ENCODE measurements at regions not wholly inside any gene's neighbourhood (a gene's known extent, or its start where the extent isn't known, plus 50 kb on each side); places are given as distances from the start of the nearest gene placed in this dataset.

- Histone ChIP-seq H3K4me3 (peak overlapping the region; percentile 55), H3K4me1 (replicated peaks in 1 of 2; ENCODE audit: control insufficient read depth in 2 of 2, insufficient read depth in 2 of 2, low read length in 2 of 2) (peaks cover 2 to 6% of the 10 kb centered on the region in 2 experiments; a peak in 4 of 5 replicates), H3K79me2 (ENCODE audit: control insufficient read depth, insufficient read depth, low read length) (no peaks in the 10 kb centered on the region; the same call in 2 of the 3 replicates), H3K36me3 (ENCODE audit: control insufficient read depth, insufficient read depth, low read length) (no peaks in the 10 kb centered on the region), H2AFZ (ENCODE audit: low read depth, low read length) (peak overlapping the region; percentile 93), H3K27ac (ENCODE audit: extremely low read depth, low read depth, low read length) (peak overlapping the region; percentile 66), H3K4me2 (ENCODE audit: insufficient read depth, low read length) (peak overlapping the region; percentile 85), H3K27me3 (ENCODE audit: control insufficient read depth in 2 of 2, insufficient read depth in 2 of 2, low read length in 2 of 2) (no peaks in the 10 kb centered on the region), H4K20me1 (replicated peaks; ENCODE audit: control insufficient read depth, insufficient read depth, low read length) (no peaks in the 10 kb centered on the region), H3K9me3 (replicated peaks; ENCODE audit: control insufficient read depth, insufficient read depth, low read depth, low read length) (no peaks in the 10 kb centered on the region), H3K9ac (ENCODE audit: insufficient read depth in 1 of 2, low read depth in 2 of 2, low read length in 2 of 2) (peak overlapping the region; percentile 20 to 66; a peak in 3 of 4 replicates), H3K9me1 (ENCODE audit: control insufficient read depth, insufficient read depth, low read length) (no peaks in the 10 kb centered on the region)
- ATAC-seq = peak; percentile 20
- peak in 1 of 4 experiments; percentile 20 for DNase-seq (ENCODE audit: extremely low read depth in 1 of 4, low spot score in 3 of 4)
- POLR2A ChIA-PET = interaction anchor here (1.0 kb wide), 1 partner anchor 11 kb away, joined by 3 read pairs; no protein-coding TSS in a partner anchor
- intact Hi-C loops (cut with micrococcal nuclease) (no loop called here), in situ Hi-C loops (cut with MboI) (no loop called here)
- FAIRE-seq = no peak
- BruUV-seq (replicated peaks) = TSS peak; percentile 71
- WGBS (ENCODE audit: insufficient coverage, low coverage, missing lambda C conversion rate) = 3% methylated on average over 5 of the region's 5 CpGs
- CTCF ChIA-PET (ENCODE audit: low intra/inter-chr PET ratio) = no interaction called here
- TF ChIP-seq MGA (IDR thresholded peaks at IDR 0.05) (no peak), SOX6 (IDR thresholded peaks at IDR 0.05) (no peak), SFPQ (IDR thresholded peaks at IDR 0.05; ENCODE audit: low read depth, low read length) (no peak), ESRRA (IDR thresholded peaks at IDR 0.05; ENCODE audit: borderline replicate concordance, low read depth) (no peak), SMAD4 (CRISPR knock-in tag; conservative IDR thresholded peaks at IDR 0.05) (no peak), PHF21A (IDR thresholded peaks at IDR 0.05; ENCODE audit: borderline replicate concordance, low read depth) (no peak), XRCC5 (IDR thresholded peaks at IDR 0.05; ENCODE audit: low read depth, low read length) (no peak), ZNF134 (CRISPR knock-in tag; conservative IDR thresholded peaks at IDR 0.05) (no peak), MEF2A (IDR thresholded peaks at IDR 0.05; ENCODE audit: control insufficient read depth, low read depth, low read length) (no peak)
Measured at GRCh38 chr9:14992516-14992915, 82.3 kb upstream of the FREM1 start.

Measured in K562 (cell line).